ENCODE measurements at regions not wholly inside any gene's neighbourhood (a gene's known extent, or its start where the extent isn't known, plus 50 kb on each side); places are given as distances from the start of the nearest gene placed in this dataset.

- DNase-seq (ENCODE audit: low spot score) = no peak
Observed at GRCh38 chr9:107875571-107875980, 386.0 kb upstream of the KLF4 start.

GRCh38 chr9:107874591-107875369, 385.2 kb upstream of the KLF4 start:
- no peak for TF ChIP-seq CTCF (IDR thresholded peaks at IDR 0.05; ENCODE audit: borderline replicate concordance, control extremely low read depth, extremely low read depth, insufficient read depth, missing control alignments)
- in situ Hi-C loops (cut with MboI; ENCODE audit: low sequenced_read_pairs, unreplicated experiment) = no loop called here
- DNase-seq (ENCODE audit: low spot score) = peak; percentile 12

More at GRCh38 chr9:107875571-107875980, 386.0 kb upstream of the KLF4 start:
- no peak for TF ChIP-seq CTCF (IDR thresholded peaks at IDR 0.05; ENCODE audit: borderline replicate concordance, control extremely low read depth, extremely low read depth, insufficient read depth, missing control alignments)
- in situ Hi-C loops (cut with MboI; ENCODE audit: low sequenced_read_pairs, unreplicated experiment) = no loop called here

GRCh38 chr9:107874137-107874536, 384.6 kb upstream of the KLF4 start:
- DNase-seq (ENCODE audit: low spot score) = no peak
- in situ Hi-C loops (cut with MboI; ENCODE audit: low sequenced_read_pairs, unreplicated experiment) = no loop called here
- no peak for TF ChIP-seq CTCF (IDR thresholded peaks at IDR 0.05; ENCODE audit: borderline replicate concordance, control extremely low read depth, extremely low read depth, insufficient read depth, missing control alignments)

- DNase-seq (ENCODE audit: low spot score) = no peak
- in situ Hi-C loops (cut with MboI; ENCODE audit: low sequenced_read_pairs, unreplicated experiment) = no loop called here
- TF ChIP-seq CTCF (IDR thresholded peaks at IDR 0.05; ENCODE audit: borderline replicate concordance, control extremely low read depth, extremely low read depth, insufficient read depth, missing control alignments) = no peak
Observed at GRCh38 chr9:107872457-107873192, 383.1 kb upstream of the KLF4 start.

GRCh38 chr9:107870927-107871680, 381.5 kb upstream of the KLF4 start:
- in situ Hi-C loops (cut with MboI; ENCODE audit: low sequenced_read_pairs, unreplicated experiment) = no loop called here
- DNase-seq (ENCODE audit: low spot score) = no peak

More at GRCh38 chr9:107870927-107871680, 381.5 kb upstream of the KLF4 start:
- no peak for TF ChIP-seq CTCF (IDR thresholded peaks at IDR 0.05; ENCODE audit: borderline replicate concordance, control extremely low read depth, extremely low read depth, insufficient read depth, missing control alignments)
